ENCODE measurements at regions not wholly inside any gene's neighbourhood (a gene's known extent, or its start where the extent isn't known, plus 50 kb on each side); places are given as distances from the start of the nearest gene placed in this dataset.

DNA sequence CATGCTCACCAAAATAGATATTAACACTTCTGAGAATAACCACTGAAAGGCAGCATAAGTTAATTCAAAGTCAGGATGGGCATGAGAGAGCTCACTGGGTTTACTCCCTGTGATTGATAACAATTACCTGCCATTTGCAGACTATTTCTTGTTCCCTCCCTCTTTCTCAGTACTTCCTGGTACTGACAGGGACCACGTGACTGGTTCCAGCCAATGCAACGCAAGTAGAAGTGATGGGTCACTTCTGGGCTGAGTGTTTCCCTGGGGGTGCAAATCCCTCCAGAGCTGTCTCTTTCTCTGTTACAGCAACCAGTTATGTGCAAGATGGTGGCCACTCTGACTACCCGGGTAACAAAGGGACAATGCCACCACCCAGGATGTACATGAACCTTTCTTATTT, 118.8 kb downstream of the EFNB2 start:
- TF ChIP-seq SUZ12 (IDR thresholded peaks at IDR 0.05; ENCODE audit: extremely low read depth, insufficient read depth, insufficient read length) = no peak
- TF ChIP-seq YY1 (IDR thresholded peaks at IDR 0.05; ENCODE audit: insufficient read depth, insufficient read length) = no peak
- TF ChIP-seq ZNF274 (IDR thresholded peaks at IDR 0.05; ENCODE audit: low read depth, low read length) = no peak
